SIG-M5 (cell line): ENCODE measurements at regions not wholly inside any gene's neighbourhood (a gene's known extent, or its start where the extent isn't known, plus 50 kb on each side); places are given as distances from the start of the nearest gene placed in this dataset.

Experiments
- DNase-seq: peaks from one replicate; lab custom pipeline; 2025; lab: John Stamatoyannopoulos, UW

DNA sequence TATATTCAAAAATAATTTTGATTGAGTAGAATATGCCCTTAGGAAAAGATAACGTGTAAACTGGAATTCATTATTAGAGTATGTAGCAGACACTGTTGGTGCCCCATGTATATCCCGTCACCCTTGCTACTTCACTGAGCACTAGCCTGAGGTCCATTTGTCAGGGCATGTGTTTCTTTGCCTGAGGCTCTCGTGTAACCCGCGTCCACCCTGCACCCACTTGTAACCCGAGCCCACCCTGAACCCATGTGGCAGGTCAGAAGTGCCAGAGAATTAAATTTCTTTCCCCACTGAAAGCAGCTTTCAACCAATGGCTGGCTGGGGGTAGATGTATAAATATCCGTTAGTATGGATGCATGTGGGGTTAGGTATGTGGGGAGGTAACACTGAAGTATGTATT, 474.2 kb upstream of the ZNF385D start:
- no peak for DNase-seq

DNA sequence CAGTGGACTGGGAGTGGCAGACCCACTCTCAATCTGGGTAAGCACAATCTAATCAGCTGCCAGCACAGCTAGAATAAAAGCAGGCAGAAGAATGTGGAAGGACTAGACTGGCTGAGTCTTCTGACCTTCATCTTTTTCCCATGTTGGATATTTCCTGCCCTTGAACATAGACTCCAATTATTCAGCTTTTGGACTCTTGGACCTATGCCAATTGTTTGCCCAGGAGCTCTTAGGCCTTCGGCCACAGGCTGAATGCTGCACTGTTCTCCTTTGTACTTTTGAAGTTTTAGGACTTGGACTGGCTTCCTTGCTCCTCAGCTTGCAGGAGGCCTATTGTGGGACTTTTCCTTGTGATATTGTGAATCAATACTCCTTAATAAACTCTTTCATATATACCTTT, 477.7 kb upstream of the ZNF385D start:
- DNase-seq: no peak

DNA sequence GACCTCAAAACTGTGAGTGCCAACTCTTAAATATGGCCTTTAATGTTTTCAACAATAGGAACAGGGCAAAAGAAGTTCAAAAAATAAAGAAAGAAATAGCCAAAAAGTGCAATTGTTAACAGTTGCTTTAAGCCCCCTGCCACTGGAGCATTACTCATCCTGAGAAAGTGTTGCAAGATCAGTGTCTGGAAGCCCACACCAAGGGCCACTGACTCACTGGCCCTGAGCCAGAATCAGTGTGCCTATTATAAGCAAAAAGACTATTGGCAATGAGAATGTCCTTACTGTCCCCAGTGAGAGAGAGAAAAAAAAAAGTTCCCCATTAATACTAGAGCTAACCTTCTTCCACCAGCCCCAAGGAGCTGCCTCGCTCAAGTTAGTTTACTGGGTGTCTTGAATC, 480.1 kb upstream of the ZNF385D start:
- DNase-seq: no peak

DNA sequence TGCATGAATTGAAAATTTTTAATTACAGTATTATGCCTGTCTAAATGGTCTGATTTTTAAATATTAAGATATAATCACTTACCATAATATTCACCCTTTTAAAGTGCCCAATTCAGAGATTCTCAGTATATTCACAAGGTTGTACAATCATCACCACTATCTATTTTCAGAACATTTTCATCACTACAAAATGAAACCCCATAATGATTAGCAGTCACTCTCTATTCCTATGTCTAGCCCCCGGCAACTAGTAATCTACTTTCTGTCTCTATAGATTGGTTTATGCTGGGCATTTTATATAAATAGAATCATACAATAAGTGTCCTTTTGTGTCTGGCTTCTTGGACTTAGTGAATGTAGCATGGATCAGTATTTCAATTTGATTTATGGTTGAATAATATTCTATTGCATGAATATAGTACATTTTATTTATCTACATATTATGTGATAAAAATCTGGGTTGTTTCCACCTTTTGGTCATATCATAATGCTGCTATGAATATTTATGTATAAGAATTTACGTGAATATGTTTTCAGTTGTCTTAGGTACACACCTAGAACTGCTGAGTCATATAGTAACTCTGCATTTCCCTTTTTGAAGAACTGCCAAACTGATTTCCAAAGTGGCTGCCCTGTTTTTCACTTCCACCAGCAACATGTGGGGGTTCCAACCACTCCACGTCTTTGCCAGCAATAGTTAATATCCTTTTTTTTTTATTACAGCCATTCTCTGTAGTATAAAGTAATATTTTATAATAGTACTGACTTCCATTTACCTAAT, 485.7 kb upstream of the ZNF385D start:
- no peak for DNase-seq

DNA sequence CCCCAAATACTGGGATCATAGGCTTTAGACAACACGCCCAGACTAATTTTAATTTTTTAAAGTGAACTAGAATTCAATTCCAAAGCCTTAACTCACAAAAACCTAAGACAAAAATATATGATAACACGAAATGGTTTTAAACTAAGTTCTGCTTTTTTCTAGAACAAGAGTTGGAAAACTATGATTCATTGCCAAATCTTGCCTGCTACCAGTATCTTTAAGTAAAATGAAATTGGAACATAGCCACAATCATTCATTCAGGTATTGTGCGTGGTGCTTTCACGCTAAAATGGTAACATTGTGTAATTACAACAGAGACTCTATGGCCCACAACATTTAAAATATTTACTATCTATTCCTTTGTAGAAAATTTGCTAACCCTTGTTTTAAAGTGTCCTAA, 488.0 kb upstream of the ZNF385D start:
- DNase-seq: no peak

DNA sequence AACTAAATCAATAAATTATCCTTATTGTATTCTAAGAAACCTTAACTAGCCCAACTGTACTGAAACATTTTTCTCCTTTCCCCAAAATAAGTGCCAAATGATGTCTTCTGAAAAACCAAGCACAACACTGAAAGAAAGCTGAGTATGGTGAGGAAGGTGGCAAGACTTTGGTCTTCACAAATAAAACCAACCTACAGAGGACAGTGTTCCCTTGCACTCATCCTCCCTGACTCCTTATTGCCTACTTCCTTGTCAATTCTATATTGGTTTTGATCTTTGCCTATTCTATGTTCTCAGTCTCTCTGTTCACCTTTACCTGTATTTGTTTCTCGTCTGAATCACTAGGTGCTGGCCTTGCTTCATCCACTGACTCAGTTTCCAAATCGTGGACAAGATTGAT, 490.1 kb upstream of the ZNF385D start:
- DNase-seq: no peak

DNA sequence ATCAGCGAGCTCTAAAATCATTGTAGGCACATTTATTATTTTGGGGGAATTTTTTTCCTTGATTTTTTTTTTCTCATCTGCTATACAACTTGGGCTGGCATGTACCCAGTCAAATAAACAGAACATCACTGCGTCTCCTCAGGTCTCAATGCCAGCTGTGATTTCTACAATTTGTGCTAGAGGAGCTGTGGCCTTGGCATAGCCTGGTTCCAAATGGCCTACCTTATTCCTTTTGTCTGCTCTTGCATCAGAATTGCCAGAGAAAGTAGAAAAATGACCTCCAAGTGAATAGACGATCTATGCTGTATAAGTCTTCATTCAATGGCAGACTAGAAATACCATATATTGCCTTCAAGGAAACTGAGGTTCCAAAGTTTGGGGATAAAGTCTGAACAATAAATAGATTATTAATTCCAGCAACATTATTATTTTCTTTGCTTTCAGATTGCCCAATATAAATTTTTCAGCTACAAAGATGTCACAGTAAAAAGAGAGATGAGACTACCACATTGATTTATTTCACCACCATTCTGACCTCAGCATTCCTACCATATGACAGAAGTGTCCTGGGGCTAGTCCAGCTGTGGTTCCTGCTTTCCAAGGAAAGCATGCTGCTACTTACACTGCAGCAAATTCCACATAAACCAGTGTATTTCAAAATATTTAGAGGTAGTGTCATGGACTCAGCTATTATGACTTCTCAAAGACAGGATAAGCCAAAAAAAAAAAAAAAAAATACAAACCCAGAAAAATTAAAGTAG, 493.9 kb upstream of the ZNF385D start:
- no peak for DNase-seq

DNA sequence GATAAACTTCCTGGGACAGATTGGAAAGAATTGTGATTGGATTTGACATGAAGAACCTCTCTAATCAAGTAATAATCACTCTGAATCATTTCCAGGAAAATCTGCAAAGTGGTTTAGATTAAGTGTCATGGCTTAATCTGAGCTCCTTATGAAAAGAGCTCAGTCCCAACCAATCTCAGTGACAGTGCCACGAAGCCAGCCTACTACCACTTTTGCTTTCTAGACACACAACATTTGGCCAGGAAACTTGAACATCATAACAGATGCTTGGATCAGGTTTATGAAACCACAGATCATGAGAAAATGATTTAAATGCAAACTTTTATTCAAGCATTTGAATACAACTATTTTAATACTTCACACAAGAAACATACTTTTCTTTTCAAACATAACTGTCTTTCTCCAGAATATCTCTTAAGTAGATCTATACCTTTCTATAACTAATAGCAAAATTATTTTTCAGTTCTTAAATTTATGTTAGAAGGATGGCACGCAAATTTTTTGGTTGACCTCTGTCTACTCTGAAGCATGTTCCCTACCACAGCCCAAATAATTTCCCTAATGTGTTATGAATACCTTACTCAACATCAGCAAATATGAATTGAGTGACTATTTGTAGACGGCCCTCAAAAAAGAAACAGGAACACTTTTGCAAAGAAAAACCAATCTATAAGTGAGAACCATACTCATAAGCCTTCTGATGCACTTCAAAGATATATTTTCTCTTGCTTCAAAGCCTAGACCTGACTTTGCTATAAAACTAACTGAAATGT, 495.0 kb upstream of the ZNF385D start:
- no peak for DNase-seq

DNA sequence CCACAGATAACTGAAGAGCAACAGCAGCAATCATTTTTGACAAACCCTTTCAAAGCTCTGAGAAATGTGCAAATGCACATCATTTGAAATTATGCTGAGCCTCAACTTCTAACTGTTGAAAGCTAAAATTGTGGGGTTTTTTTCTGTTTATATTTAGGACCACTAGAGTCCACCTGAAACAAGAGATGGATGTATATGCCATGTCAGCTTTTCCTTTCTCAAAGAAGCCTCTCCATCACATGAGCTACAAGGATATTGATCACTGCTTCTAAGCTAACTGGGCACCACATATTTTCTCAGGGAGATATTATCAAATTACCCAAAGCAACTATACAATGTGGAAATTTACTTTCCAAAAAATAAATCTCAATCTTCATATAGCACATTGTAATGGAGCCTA, 498.6 kb upstream of the ZNF385D start:
- DNase-seq: no peak

DNA sequence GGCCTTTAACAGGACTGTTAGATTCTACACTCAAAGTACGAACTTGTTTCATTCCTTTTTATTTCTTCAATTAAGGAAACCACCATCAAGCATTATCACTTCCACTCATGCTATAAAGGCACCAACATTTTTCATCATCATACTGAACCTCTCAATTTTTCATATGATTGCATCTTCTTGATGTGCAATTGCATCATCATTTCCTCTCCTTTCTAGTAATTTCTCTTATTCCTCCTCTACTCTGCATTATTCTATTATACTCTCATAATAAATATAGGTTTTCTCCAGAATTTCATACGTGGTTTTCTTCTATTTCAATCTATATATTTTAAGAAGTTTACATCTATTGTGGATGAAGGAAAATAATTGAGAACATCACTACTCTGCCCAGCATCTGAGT, 506.2 kb upstream of the ZNF385D start:
- DNase-seq: no peak

DNA sequence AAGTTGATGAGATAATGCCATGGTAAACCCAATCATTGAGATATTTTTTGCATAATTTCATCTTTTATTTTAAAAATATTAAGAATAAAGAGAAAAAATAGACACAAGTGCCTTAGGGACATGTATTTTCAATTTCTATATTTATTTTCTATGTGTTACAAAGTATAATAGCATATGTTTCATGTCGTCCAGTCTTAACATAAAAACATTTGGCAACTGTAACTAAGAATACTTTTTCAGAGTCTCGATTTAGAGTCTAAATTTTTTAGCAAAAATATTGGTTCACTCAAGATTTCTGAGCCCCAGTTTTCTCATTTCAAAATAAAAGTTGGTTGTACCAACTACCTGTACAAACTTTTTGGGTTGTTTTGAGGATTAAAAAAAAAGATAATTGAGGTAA, 511.4 kb upstream of the ZNF385D start:
- DNase-seq: no peak

DNA sequence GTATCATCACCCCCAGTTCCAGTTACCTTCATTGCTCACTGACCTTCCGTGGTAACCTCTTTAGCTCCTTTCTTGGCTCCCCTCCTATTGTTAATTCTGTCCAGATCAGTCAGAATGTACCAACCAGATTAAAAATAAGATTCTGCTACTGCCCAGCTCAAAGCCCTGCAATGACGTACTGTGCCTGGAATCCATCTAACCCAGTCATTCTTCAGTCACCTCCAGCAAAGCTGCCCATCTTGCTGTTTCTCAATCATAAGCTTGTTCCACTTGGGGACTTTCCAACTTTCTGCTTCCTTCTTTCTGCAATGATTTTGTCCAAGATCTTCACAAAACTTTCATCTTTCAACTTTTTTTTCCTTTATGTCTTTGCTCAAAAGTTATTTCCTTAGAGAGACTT, 512.0 kb upstream of the ZNF385D start:
- no peak for DNase-seq

DNA sequence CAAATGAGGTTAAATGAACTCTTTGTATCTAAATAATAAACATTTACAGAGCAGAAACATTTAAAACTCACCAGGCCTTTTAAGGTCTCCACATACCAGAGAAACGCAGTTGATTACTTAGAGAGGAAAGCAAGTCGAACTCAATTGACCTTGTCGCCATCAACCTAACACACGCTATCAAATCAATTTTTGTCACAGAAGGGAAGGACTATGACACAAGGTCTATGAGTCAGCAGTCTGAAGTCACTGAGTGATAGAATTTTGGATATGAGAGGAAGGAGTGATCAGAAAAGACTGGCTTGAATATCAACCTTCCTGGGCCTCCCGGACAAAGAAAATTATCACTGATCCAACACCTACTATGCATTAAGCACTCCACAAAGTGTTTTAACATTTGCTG, 514.4 kb upstream of the ZNF385D start:
- DNase-seq: no peak

DNA sequence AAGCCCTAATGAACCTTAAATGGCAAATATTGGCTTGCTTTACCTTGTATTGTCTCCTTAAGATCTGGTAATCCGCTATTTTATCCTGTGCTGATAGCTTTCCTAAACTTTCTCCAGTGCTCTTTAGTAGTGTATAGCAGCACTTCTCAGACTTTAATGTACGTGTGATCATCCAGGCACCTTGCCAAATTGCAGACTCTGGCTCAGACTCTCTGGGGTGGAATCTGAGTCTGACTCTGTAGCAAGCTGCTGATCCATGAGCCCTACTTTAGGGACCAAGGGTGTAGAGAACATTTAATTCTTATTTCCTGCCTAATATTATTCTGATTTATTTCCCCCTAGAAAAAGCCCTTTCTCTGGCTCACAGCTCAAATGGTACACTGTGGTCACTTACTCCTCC, 518.8 kb upstream of the ZNF385D start:
- no peak for DNase-seq

DNA sequence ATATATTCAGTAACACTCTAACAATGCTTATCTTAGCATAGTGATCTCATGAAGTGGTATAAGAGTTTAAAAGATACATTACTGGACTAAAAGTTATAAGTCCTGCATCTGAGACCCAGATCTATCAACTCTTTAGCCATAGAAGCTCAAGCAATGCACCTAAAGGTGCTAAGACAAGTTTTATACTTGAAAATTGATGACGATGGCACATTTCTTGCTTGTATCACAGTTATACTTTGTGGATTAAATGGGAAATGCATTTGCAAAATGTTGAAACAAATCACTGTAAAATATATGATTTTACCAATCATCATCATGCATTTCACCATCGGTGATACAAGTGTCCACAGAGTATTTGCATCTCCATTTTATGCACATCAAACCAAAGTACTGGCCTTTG, 525.3 kb upstream of the ZNF385D start:
- no peak for DNase-seq

DNA sequence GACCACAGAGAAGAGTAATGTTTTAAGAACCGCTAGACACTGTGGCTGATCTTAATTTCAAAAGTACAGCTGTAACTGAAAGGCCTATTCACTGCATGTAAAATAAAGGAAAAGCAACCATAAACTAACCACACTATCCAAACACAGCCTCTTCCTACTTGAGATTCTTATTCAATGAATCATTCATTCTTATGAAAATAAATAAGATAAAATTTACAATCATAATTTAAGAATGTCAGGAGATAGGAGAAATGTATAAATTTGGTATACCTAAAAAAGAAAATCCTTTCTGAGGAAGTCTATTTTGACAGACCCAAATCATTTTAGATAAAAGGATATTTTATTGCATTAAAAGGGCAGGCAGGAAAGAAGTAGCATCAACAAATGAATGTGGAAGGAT, 533.5 kb upstream of the ZNF385D start:
- no peak for DNase-seq

DNA sequence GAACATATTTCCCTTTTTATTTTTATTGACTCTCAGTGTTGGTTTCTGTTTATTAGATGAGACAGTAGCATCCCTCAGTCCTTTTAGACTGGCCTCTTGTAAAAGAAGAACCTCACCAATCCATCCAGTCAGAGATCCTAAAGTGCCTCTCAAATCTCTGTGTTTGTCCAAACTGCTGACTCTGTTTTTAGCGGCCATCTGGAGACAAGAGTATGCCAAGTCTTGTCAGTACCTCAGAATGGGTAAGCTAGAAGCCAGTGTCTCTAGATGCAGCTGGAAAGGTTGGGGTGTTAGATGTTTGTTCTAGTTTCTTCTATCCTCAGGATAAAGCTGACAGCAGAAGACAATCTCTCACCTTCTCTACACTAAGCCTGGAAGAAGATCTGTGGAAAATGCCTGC, 537.7 kb upstream of the ZNF385D start:
- DNase-seq: no peak

DNA sequence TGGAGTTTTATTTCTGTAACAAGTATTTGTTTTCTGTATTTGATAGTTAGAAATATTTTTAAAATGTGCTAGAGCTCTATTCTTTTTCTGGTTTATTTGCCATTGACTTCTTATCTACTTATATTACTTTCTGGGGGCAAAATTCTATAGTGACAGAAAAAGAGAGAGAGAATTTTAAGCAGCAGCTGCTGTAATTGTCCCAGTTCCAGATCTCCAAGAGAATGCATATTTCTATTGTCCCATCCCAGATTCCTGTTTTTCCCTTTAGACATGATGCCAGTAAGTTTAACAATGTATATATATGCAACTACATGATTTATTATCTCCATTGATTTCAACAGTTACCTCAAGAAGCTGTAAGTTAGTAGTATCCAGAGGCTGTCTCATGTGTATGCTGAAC, 541.7 kb upstream of the ZNF385D start:
- no peak for DNase-seq

DNA sequence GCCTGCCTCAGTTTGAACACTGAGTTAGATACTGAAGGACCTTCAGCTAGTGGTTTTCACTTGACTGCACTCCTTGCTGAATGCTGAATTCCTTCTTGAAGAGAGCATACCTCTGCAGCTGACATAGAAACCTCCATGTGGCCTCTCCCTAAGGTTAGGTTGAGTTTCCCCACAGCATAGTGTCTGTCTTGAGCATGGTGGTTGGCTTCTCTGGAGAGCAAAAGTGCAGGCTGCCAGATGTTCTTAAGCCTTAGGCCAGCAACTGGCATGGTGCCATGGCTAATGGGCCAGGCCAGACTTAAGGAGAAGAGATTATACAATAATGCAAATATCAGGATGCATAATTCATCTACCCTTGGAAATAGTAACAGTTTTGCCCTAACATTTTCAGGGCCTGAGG, 545.6 kb upstream of the ZNF385D start:
- DNase-seq: no peak

DNA sequence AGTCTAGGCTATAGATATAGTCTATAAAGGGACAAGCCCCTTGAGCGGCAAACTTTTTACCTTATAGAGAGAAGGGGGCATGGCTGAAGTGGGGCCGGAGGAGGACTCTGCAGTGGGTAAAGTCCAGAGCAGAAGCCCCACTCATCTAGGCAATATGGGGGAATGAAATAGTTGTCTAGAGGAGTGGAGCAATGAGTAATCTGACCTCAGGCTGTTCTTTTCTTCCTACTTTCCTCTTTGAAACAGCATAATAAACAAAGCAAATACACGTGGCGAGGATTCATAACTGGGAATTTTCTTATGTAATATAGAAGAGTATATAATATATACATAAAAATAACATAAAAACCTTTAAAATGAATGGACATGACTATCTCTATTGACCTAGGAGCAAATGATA, 546.4 kb upstream of the ZNF385D start:
- DNase-seq: no peak

DNA sequence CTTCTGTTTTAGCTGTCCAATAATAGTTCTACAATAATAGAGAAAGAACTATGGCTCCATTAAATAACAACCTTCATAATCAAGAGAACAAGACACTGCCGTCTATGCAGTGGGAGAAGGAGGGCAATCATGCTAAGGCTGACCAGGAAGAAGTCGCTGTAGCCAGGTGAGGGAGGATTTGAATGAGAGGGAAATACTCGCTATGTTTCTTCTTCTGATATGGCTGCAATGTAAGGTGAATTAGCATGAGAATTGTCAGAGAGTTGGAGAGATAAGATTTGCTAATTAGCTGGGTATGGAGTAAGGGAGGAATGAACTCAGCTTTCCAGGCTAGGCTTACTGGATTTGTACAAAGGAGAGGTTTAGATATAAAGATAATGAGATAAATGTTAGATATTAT, 555.4 kb upstream of the ZNF385D start:
- DNase-seq: no peak

DNA sequence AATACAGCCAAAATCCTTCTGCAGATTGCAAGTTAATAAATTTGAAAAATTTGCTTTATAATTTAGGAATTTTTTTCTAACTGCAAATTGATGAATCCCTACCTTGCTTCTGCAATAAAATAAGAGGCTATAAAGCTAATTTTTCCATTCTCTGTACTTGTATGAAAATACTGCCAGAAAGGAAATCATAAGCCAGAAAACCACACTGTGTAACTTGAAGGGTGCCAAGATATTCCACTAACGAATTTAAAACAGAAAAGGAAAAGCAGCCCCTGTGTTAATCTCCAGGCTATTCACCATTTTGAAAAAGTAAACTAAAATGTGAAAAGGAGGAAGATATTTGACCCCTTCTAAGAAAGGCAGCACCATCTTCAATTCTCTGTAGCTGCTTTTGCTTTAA, 557.9 kb upstream of the ZNF385D start:
- no peak for DNase-seq

DNA sequence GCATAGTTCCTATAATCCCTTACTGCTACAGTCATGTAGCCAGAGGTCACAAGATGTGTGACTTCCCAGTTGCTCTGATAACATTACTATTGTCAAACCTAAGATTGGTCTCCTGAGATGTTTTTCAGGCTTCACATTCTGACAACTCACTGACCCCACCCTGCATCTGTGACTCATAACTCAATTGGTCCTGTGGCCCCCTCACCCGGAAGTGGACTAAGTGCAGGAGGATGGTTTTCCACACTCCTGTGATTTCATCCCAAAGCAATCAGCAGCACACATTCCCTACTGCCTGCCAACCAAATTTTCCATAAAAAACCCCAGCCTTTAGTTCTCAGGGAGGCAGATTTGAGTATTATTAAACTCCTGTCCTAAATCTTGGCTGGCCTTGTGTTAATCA, 564.9 kb upstream of the ZNF385D start:
- DNase-seq: no peak
